Left ventricle myocardium superior (tissue), 1 donor: ENCODE measurements at regions not wholly inside any gene's neighbourhood (a gene's known extent, or its start where the extent isn't known, plus 50 kb on each side); places are given as distances from the start of the nearest gene placed in this dataset.
A peak's percentile ranks its signal among the peaks of the same experiment; 100 is the strongest.

Experiments
- ATAC-seq: fragments of 200-7000 bp; cut with Tn5 transposase; one replicate; pipeline ENCODE4 v1.9.1; 2020; ENCODE audit warnings: mild to moderate bottlenecking, moderate library complexity
- DNase-seq: peaks from one replicate; pipeline ENCODE4 v3.0.0-alpha.2; 2020
- intact Hi-C: fragments of 100-400 bp; cut with micrococcal nuclease; formaldehyde crosslinking; loops from one replicate; pipeline ENCODE4 v1.11.0; 2022
- donor health status: DM: no; HTN: yes; CAD: no; lungs with severe emphysema.

DNA sequence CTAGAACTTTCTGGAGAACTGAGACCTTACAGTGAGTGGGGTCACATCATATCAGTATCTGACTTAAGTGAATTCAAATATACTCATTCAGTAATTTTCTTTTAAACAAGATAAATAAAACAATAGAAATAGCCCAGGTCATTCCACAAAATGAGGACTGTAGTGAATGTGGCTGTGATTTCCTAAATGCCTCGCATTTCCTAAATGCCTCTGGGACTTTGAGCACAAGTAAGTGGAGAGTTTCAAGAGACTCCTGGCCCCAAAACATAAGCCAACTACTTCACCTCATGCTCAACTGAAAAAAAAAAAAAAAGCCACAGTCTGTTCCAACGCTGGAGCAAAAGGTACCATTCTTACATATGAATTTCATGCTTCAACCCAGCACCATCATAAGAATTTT is 81.5 kb downstream of the ZNF281 start:
- DNase-seq (no peak), ATAC-seq (no peak)
- intact Hi-C loops: no loop called here

DNA sequence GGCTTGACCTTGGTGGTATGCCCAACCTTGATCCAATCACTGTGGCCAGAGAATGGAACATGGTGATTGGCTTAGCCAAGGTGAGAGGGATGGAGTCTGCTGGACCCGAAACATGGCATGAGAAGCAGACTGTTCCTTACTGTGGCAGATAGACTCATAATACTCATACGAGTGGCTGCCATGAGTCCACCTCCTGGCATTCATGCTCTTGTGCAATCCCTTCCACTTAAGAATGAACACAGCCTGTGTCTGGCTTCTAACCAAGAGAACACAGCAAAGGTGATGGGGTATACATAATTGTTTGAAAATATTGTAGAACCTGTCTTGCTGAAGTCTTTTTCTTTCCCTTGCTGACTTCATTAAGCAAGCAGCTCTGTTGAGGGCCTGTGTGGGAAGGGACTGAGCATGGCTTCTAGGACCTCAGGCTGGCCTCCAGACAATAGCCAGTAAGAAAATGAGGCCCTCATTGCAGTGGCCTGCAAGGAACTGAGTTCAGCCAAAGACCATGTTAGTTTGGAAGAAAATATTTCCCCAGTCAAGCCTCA is 85.9 kb downstream of the ZNF281 start:
- ATAC-seq (no peak), DNase-seq (no peak)
- intact Hi-C loops: no loop called here

DNA sequence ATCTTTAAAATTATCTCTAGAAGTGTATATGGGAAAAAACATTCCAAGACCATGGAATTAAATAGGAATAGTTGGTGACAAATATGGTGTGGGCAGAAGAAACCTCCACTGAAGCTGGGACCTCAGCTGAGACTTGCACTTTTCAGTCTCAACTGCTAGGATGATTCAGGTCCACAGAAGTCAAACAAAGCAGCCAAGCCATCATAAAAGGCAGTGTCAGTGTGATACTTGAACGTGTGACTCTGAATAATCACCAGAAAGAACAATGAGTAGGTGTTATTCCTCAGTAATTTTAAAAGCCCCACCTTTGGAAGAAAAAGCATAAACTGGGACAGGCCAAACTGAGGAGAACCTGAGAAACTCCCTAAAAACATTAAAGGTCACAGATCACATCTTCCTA is 90.7 kb downstream of the ZNF281 start:
- DNase-seq (no peak), ATAC-seq (no peak)
- intact Hi-C loops: no loop called here

DNA sequence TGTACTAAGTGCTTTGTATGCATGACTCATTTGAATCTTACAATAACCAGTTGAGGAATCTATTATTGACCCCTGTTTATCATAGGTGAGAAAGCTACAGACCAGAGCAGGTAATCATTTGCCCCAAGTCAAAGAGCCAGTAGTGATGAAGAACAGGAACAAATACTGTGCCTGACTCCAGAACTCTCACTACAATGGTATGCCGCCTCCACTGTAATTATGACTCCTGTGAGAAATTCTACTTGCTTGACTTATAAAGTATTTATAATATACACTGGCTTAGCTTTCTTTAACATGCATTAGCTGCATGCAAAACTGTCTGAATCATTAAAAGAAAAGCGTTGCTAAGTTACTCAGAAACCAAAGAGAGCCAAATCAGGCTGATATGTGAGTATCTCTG is 92.6 kb downstream of the ZNF281 start:
- DNase-seq (no peak), ATAC-seq (no peak)
- intact Hi-C loops: no loop called here

DNA sequence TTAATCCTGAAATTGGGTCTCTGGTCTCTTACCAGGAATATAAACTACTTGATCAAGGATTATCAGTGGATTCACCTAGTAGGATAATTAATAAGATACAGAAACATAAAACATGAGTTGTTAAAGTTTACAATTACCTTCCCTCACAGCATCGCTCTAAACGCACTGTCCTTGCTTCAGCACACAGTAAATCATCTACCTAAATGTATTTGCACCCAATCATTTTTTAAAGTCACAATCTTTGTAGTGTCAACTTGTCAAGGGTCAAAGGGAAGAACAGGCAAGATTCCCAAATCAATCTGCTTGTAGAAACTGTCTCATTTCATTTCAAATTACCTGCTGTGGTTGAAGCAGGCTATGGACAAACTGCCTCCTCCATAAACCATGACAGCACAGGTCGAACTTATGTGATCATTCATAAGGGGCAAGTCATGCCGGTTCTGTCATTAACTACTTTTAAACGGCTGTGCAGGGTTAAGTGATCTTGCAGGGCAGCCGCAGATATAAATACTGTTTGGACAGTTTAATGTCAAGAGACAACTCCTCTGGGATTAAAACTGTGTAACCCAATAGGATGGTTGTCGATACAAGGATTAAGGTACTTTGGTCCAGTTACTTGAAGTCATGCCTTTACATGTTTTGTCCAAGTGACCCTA is 93.6 kb downstream of the ZNF281 start:
- DNase-seq: no peak
- intact Hi-C loops: no loop called here

DNA sequence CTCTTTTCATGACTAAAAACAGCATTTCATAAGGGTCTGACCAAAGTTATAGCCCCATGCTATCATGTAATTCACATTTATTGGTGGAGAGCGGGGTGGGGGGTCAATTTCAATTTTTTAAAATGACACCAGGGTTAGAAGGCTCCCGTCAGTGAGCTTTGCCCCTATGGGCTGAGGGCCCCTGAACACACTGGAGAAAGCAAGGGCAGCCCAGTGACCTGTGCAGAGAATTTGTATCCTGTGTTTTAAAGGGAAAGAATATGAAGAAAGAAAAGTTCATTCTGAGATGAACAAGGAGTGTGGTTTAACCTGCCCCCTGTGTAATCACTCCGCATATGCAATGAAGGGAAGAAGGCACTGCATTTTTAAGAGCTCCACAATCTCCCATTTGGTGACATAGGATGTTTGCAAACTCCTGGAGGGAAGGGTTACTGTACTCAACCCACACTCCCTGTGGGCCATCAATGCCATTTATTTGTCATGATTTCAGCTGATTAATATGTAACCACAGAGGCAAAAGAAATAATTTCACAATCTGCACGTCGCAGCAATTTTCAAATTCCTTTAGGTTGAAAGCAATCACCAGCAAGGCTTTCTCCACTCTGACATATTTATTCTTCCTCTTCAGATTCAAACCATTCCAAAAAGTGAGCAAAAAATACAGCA is 95.6 kb downstream of the ZNF281 start:
- DNase-seq (no peak), ATAC-seq (no peak)
- intact Hi-C loops: no loop called here

More for the DNA sequence above, 93.6 kb downstream of the ZNF281 start:
- ATAC-seq: no peak

DNA sequence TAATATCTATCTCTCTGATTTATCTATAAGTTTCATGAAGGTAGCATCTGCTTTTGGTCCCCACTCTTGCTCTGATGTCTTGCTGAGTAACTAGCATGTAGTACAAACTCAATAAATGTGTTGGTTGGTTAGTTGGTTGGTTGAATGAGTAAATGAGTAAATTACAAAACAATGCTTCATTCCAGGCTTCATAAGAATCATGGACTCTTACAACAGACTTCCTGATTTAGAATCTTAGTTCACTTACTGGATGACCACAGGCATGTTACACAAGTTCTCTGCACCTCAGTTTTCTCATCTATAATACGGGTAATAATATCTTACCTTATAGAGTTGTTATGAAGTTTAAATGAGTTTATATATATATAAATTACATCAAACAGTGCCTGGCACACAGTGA is 98.6 kb downstream of the ZNF281 start:
- intact Hi-C loops: no loop called here
- DNase-seq (no peak), ATAC-seq (no peak)

DNA sequence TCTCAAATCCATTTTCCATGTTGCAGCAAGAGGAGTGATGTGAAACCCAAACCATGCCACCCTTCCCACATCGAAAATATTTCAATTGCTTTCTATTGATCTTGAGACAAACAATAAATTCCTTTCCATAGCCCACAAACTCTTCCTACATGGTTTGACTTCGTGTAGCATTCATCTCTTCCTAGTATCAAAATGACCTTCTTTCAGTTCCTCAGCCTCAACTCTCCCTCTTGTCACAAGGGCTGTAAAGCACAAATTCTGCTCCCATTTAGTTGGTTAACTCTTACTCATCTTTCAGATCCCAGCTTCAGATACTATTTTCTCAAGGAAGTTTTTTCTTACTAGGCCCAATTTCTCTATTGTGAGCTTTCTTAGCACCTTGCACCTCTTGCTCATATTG is 99.0 kb downstream of the ZNF281 start:
- ATAC-seq: no peak

DNA sequence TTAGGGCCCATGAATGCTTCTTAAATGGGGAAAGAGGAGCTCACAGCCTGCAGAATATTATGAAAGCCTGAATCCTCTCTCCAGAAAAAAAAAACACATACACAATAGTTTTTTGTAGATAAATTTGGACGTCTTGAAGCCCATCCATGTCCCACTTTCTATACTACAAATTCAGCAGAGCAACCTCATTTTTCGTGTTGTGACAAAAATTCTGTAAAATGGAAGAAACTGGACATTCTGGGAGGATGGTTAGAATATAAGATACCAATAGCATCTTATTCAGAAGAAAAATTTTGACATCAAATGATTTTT is 102.1 kb downstream of the ZNF281 start:
- intact Hi-C loops: loop anchor here (10.0 kb wide), 1 partner anchor 623 kb away; no protein-coding TSS in a partner anchor
- DNase-seq (no peak), ATAC-seq (no peak)

More for the DNA sequence above, 99.0 kb downstream of the ZNF281 start:
- intact Hi-C loops: no loop called here
- no peak for DNase-seq

DNA sequence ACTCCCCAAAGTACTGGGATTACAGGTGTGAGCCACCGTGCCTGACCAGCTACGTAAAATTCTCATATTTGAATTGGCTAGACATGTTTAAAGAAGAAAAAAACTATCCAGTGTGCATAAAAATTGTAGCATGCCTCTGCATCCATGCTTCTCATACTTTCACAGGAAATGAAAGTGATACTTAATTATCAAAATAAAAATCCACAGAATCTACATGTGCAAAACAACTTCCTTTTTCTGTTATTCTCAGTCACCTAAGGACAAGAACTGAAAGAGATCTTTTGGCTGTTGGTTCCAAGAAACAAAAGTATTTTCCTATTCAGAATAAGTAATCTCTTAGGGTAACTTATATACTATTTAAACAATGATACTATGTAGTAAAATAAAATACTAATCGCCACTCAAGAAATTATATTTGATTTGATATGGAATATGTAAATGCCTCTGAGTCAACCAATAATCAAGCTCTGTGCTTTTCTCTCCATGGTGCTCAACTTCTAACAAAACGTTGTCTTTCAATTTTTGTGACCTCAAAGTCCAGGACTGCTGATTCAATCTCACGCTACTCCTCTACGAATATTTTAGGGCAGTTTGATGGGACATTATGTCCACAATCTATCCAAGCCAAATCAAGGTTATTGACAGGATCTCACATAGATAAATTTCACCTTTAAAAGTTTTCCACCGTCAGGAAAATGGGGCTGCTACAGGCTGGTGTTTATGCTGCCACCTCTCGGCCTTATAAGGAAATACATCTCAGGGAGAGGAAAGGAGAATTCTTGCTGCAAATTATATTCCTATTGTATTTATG is 102.7 kb downstream of the ZNF281 start:
- intact Hi-C loops: loop anchor here (10.0 kb wide), 1 partner anchor 622 kb away; no protein-coding TSS in a partner anchor
- no peak for ATAC-seq
- DNase-seq: no peak

DNA sequence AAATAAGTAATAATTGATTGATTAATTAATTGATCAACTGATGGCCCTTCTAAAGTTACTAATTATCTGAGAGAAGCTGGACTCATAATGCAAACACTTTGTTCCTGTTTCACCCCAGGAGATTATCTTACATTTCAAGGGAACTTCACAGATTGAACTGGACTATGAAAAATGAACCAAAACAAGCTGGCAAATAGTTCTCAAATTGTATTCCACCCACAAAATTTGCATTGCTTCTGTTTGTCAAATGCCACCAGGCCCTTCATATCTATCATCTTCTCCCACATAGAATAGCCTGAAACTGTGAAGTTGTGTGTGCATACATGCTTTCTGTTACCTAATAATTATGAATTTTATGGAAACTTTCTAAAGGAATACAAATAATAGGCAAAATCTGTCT is 104.0 kb downstream of the ZNF281 start:
- DNase-seq (no peak), ATAC-seq (no peak)
- intact Hi-C loops: loop anchor here (10.0 kb wide), 1 partner anchor 621 kb away; no protein-coding TSS in a partner anchor

DNA sequence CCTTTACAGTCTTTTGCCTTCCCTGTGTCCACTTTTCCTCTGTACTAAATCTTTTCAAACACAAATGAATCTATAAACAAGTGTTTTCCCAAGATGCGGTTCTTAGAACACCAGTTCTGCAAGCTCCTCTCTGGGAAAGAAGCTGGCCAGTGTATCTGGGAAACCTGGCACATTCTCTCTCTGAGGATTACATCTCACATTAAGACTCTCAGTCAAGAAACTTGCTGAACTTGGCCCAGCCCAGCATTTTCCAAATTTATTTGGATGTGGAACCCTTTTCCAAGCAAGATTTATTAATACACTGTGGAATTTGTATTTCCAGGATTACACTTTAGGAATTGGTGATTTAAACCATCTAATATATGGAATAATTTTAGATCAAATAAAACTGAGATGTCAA is 105.7 kb downstream of the ZNF281 start:
- DNase-seq: no peak
- intact Hi-C loops: loop anchor here (10.0 kb wide), 1 partner anchor 619 kb away; no protein-coding TSS in a partner anchor
- no peak for ATAC-seq

DNA sequence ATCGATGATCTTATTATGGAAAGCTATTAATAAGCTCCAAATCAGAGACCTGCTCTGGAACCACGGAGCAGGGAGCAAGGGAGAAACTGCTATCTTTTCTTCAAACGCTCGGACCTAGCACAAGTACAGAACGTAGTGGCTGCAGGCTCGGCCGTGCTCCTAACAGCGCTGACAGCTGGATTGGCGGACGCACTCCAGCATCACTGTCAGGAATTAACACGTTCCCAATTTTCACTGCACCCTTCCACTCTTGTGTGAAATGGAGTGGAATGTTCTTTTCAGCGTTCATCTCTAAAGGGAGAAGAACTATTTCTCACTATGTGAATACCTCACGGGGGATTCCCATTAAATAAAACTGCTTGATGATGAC is 106.9 kb downstream of the ZNF281 start:
- ATAC-seq: peak; percentile 77
- intact Hi-C loops: loop anchor here (10.0 kb wide), 1 partner anchor 618 kb away; no protein-coding TSS in a partner anchor

DNA sequence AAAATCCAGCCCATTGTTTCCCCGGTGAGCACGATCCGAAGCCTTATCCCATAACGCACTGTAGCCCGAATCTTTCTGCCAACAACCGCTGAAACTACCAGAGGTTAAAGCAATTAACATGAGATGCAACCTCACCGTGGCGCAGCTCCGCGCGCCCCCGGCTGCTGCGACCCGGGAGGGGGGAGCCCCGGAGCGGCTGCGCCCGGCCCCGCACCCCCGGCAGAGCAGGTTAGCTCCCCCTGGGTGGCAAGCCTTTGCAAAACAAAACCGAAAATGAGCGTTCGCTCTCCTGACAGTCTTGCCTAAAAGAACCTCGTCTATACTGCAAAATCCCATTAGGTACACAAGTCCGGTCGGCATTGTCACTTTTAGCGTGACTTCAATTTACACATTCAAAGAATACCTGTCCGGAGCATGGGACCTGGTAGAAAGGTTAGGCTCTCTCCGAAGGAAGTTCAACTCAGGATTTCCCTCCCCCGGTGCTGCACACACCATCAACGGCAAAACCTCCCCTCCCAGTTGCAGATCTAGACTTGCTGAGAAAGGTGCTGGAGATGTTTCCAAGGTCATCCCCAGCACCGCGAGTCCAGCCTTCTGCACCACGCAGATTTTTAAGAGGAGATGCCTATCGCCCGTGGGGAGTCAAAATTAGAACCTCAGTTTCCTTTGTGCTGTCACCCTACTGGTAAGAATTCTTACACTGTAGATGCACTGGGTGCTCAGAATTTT is 107.5 kb downstream of the ZNF281 start:
- DNase-seq (peak; percentile 39), ATAC-seq (peak; percentile 78)
- intact Hi-C loops: loop anchor here (10.0 kb wide), 1 partner anchor 618 kb away; no protein-coding TSS in a partner anchor

More for the DNA sequence above, 106.9 kb downstream of the ZNF281 start:
- no peak for DNase-seq

DNA sequence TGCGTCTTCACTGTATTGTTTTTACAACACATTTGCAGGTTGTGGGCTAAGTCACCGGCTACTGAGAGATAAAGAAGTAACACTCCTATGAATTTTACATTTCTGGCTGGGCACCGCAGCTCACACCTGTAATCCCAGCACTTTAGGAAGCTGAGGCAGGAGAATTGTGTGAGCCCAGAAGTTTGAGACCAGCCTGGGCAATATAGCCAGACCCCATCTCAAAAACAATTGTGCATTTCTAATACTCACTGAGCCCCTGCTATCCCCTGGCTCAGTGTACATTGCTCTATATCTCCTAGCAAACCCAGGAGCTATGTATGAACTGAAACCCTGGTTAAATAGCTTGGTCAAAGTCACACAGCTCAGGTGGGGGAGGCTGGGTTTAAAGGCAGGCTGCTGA is 108.7 kb downstream of the ZNF281 start:
- ATAC-seq (no peak), DNase-seq (no peak)
- intact Hi-C loops: loop anchor here (10.0 kb wide), 1 partner anchor 616 kb away; no protein-coding TSS in a partner anchor

DNA sequence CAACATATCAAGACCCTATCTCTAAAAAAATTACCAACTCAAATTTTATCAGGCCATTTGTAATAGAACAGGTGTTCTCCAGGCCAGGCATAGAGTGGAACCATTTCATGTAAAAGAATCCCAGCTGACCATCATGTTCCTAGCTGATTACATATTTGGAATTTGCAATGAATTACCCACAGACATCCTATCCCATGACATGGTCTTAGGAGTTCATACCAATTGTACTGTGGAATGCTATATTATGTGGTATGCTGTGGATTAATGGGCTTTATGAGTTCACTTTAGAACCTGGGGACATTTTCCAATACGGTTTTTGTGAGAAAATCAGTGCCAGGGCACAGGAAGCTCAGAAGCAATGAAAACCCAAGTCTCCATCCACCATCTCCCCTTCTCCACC is 110.3 kb downstream of the ZNF281 start:
- DNase-seq (no peak), ATAC-seq (no peak)
- intact Hi-C loops: no loop called here

DNA sequence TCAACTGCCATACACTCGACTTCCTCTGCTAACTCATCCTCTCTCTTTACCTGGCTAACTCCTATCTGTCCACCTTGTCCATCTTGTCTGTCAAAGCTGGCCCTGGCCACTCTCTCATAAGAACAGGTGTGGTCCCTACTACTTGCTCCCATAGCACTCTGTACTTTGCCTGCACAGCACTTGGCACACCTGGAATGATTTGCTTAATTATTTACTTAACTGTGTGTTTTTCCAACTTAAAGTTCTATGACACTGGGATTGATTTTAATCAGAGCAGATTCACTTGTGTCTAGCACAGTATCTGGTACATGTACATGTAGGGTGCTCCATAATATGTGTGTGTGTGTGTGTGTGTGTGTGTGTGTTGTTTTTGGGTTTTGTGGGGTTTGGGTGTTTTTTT is 111.6 kb downstream of the ZNF281 start:
- no peak for DNase-seq
- no peak for ATAC-seq
- intact Hi-C loops: no loop called here

DNA sequence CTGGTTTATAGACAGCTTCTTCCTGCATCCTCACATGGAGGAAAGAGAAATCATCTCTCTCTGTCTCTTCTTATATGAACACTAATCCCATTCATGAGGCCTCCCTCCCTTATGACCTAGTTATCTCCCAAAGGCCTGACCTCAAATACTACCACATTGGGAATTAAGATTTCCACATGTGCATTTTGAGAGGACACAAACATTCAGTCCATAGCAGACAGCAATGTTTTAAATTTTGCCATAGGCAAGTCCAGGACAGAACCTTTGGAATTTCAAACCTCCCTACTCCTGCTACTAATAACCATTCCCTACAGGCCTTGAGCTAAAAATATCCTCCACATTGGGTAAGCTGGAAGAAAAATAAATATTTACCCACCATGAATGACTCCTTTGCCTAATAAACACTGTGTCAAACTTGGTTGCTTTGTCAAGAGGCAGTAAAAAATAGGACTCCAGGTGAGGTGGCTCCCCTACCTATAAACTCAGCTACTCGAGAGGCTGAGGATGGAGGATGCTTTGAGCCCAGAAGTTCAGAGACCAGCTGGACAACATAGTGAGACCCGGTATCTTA is 113.7 kb downstream of the ZNF281 start:
- ATAC-seq (no peak), DNase-seq (no peak)
- intact Hi-C loops: no loop called here

DNA sequence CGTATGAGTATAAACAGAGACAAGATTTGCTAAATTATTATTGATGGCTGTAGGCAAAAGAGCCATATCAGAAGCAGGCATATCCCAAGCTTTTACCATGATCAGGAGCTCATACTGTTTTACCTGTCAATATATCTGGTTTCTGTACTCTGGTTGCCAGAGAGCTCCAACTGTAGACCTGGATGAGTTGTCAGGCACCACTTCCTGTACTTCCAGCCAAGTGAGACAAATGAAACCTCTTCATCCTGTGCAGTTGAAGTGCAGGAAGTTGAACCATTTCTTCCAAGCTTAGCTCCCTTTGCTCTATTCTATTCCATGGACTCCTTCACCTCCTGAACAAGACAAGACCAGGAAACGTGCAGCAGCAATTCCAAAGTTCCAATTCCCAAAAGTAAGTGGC is 115.6 kb downstream of the ZNF281 start:
- intact Hi-C loops: no loop called here
- DNase-seq: no peak
- ATAC-seq: no peak
